AG04450 (cell line): ENCODE measurements at regions not wholly inside any gene's neighbourhood (a gene's known extent, or its start where the extent isn't known, plus 50 kb on each side); places are given as distances from the start of the nearest gene placed in this dataset.

ENCODE experiments used
- CTCF ChIA-PET: fragments of 300-600, 350-600 bp; formaldehyde crosslinking; extraction: SDS; loops from one replicate; lab custom pipeline; 2022; ENCODE audit warnings: antibody characterized with exemption, inconsistent platforms; lab: Charles Lee
- POLR2A ChIA-PET: fragments of 350-600 bp; formaldehyde crosslinking; extraction: SDS; loops from one replicate; lab custom pipeline; 2021; ENCODE audit warnings: antibody characterized with exemption, inconsistent platforms; lab: Yijun Ruan, JAX
- DNase-seq: peaks from one replicate; pipeline ENCODE4 v3.0.0-alpha.2; 2011; ENCODE audit warnings: low read depth, low spot score
- H3K27ac ChIP-seq: one replicate; pipeline ENCODE4 v1.5.1; 2012; ENCODE audit warnings: low read depth, low read length, control low read depth
- H3K27me3 ChIP-seq: one replicate; pipeline ENCODE4 v1.6.0; 2012; ENCODE audit warnings: low read length; ENCODE audit not compliant: control insufficient read depth, insufficient read depth
- H3K4me3 ChIP-seq: 2 replicates; pipeline ENCODE4 v1.5.1; 2011; ENCODE audit warnings: mild to moderate bottlenecking, low read depth, low read length, control low read depth
- H3K9me3 ChIP-seq: 2 replicates; pipeline ENCODE4 v1.5.1; 2012; ENCODE audit warnings: low read length; ENCODE audit not compliant: control insufficient read depth, insufficient read depth
- TF ChIP-seq, protein P1 (sequence below): IDR thresholded peaks from 2 replicates; pipeline ENCODE4 v1.5.1; 2011; ENCODE audit warnings: low read depth, low read length, control low read depth, inconsistent platforms

DNA sequence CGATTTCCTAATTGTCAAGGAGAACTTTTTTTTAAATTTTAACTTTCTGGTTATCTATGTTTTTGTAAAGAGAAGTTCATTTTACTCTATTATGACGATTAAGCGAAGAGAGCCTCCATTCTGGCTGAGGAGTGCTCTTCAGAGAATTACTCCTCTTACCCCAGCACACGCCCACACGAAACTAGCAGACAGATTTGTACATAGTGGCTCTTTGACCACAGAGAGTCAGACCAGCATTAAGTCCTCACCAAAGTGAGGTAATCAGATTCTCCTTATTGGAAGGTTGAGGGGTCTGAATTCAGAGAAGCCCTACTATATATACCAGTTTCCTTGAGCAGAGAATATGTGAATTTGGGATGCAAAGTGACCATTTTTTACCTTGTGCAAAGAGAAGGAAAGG, 204.8 kb upstream of the TSC22D2 start:
- ChIA-PET POLR2A (no interaction called here), CTCF (interaction anchor here (0.7 kb wide), 1 partner anchor 563 kb away, joined by 3 read pairs; no protein-coding TSS in a partner anchor)
- no peak for DNase-seq
- Histone ChIP-seq H3K27me3 (peaks cover 3% of the 10 kb centered on the region), H3K4me3 (no peak overlapping the region), H3K27ac (no peak overlapping the region), H3K9me3 (no peaks in the 10 kb centered on the region)
- TF ChIP-seq, protein P1, sequence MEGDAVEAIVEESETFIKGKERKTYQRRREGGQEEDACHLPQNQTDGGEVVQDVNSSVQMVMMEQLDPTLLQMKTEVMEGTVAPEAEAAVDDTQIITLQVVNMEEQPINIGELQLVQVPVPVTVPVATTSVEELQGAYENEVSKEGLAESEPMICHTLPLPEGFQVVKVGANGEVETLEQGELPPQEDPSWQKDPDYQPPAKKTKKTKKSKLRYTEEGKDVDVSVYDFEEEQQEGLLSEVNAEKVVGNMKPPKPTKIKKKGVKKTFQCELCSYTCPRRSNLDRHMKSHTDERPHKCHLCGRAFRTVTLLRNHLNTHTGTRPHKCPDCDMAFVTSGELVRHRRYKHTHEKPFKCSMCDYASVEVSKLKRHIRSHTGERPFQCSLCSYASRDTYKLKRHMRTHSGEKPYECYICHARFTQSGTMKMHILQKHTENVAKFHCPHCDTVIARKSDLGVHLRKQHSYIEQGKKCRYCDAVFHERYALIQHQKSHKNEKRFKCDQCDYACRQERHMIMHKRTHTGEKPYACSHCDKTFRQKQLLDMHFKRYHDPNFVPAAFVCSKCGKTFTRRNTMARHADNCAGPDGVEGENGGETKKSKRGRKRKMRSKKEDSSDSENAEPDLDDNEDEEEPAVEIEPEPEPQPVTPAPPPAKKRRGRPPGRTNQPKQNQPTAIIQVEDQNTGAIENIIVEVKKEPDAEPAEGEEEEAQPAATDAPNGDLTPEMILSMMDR, result no peak

DNA sequence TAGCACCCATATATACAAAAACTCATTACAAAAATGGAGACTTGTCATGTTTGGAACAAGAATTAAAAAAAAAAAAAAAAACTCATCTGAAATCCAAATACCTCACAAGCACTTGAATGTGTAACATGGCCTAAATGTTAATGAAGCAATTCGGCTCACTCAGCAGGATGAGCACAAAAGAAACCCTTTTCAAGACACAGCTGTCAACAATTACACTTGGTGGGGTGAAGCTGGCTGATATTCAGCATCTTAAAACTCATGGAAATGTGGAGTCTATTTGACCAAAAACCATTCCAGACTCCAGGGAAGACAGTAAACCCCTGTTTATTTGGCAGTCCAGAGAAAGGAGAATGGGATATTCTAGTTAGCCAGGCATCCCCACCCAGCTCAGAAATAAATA, 205.4 kb upstream of the TSC22D2 start:
- H3K4me3 ChIP-seq, result no peak overlapping the region
- CTCF ChIA-PET, result interaction anchor here (0.6 to 0.7 kb wide), 2 partner anchors 296 to 562 kb away, joined by 3 to 7 read pairs; no protein-coding TSS in a partner anchor
- H3K27me3 ChIP-seq, result peaks cover 2% of the 10 kb centered on the region

DNA sequence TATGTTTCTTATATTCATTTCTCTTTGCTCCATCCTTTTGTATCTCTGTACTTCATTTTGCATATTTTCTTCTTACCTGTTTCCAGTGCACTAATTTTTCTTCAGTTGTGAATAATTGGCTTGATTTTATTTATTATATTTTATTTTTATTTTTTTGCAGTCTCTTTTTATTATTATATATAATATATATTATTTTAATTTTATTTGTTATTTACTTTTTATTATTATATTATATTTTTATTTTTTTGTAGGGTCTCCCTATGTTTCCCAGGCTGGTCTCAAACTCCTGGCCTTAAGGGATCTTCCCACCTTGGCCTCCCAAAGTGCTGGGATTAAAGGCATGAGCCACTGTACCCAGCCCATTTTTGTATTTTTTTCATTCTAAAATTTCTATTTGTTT, 213.1 kb upstream of the TSC22D2 start:
- POLR2A ChIA-PET, result no interaction called here
- CTCF ChIA-PET, result no interaction called here
- no peaks in the 10 kb centered on the region for H3K27me3 ChIP-seq
- H3K27ac ChIP-seq, result no peak overlapping the region
- no peak for DNase-seq
- TF ChIP-seq, protein P1, result no peak
- H3K9me3 ChIP-seq, result no peaks in the 10 kb centered on the region
- H3K4me3 ChIP-seq, result no peak overlapping the region

More for the DNA sequence above, 205.4 kb upstream of the TSC22D2 start:
- POLR2A ChIA-PET, result interaction anchor here (0.7 kb wide), 1 partner anchor 432 kb away, joined by 6 read pairs; no protein-coding TSS in a partner anchor
- TF ChIP-seq, protein P1, result no peak
- Histone ChIP-seq H3K9me3 (no peaks in the 10 kb centered on the region), H3K27ac (no peak overlapping the region)
- no peak for DNase-seq

DNA sequence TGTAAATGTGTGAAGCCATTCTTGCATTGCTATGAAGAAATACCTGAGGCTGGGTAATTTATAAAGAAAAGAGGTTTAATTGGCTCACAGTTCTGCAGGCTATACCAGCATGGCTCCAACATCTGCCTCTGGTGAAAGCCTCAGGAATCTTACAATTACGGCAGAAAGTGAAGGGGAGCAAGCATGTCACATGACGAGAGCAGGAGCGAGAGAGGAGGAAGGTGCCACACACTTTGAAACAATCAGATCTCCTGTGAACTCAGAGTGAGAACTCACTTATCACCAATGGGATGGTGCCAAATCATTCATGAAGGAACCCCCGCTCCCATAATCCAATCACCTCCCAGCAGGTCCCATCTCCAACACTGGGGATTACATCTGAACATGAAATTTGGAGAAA, 213.6 kb upstream of the TSC22D2 start:
- CTCF ChIA-PET, result interaction anchor here (1.7 kb wide), 1 partner anchor 10 kb away, joined by 4 read pairs; no protein-coding TSS in a partner anchor
- Histone ChIP-seq H3K9me3 (no peaks in the 10 kb centered on the region), H3K27me3 (no peaks in the 10 kb centered on the region), H3K4me3 (no peak overlapping the region), H3K27ac (no peak overlapping the region)
- no peak for DNase-seq
- TF ChIP-seq, protein P1, result no peak
- POLR2A ChIA-PET, result no interaction called here

DNA sequence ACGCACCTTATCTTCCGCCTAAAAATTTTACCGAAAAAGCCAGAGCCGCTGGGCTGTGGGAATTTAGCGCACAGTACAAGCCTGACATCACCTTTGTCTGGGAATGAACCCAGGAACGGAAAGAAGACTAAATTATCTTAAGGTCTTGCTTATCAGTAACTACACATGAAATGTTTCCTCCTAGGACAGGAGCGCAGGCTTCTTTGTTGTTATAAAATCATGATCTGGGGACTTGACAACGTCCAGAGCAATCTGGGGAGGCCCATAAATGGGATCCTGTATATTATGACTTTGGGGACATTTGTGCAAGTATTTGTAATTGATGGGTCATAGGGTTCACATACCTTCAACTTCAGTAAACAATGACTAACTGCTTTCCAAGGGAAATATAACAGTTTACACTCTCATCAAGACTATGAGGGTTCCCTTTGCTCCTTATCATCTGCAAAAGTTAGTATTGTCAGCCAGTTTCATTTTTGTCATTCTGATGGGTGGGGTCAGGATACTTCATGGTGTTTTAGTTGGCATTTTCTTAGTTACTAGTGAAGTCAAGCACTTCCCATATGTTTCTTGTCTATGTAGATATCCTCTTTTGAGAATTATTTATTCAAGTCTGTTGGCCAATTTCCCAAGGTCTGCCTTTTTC, 213.9 kb upstream of the PFN2 start:
- CTCF ChIA-PET, result interaction anchor here (0.6 to 3.0 kb wide), 36 partner anchors 9 to 312 kb away, joined by 3 to 96 read pairs (median 4); partner anchors contain the start of gene PFN2
- no peak for DNase-seq
- POLR2A ChIA-PET, result interaction anchor here (0.9 to 1.2 kb wide), 6 partner anchors 37 to 224 kb away, joined by 3 to 11 read pairs (median 7); partner anchors contain the start of genes PFN2 and TSC22D2
- Histone ChIP-seq H3K9me3 (no peaks in the 10 kb centered on the region), H3K27me3 (no peaks in the 10 kb centered on the region), H3K4me3 (peak overlapping the region; percentile 57), H3K27ac (no peak overlapping the region)
- TF ChIP-seq, protein P1, result no peak
